ENCODE measurements at regions not wholly inside any gene's neighbourhood (a gene's known extent, or its start where the extent isn't known, plus 50 kb on each side); places are given as distances from the start of the nearest gene placed in this dataset.

- TF ChIP-seq, protein P1, sequence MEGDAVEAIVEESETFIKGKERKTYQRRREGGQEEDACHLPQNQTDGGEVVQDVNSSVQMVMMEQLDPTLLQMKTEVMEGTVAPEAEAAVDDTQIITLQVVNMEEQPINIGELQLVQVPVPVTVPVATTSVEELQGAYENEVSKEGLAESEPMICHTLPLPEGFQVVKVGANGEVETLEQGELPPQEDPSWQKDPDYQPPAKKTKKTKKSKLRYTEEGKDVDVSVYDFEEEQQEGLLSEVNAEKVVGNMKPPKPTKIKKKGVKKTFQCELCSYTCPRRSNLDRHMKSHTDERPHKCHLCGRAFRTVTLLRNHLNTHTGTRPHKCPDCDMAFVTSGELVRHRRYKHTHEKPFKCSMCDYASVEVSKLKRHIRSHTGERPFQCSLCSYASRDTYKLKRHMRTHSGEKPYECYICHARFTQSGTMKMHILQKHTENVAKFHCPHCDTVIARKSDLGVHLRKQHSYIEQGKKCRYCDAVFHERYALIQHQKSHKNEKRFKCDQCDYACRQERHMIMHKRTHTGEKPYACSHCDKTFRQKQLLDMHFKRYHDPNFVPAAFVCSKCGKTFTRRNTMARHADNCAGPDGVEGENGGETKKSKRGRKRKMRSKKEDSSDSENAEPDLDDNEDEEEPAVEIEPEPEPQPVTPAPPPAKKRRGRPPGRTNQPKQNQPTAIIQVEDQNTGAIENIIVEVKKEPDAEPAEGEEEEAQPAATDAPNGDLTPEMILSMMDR (IDR thresholded peaks at IDR 0.05) = no peak
- no peak for DNase-seq (ENCODE audit: low spot score)
Measured at GRCh38 chr16:60346256-60346655, 1612.1 kb upstream of the GOT2 start.

DNA sequence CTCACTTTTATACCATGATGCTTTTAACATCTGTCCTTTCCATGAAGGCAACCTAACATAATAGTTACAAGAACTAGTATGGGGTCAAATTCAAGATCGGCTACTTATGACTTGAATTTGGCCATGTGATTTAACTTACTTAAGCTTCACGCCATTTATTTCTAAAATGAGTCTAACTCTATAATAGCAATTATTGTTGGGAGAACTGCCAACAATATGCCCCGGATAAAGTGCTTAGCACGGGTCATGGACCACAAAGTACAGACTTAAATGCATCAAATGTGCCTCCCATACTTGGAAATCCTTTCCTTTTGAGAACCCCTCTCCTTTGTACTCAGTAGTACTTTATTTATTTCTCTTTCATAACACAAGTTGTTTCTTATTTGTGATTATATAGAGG is 1603.6 kb upstream of the GOT2 start:
- no peaks in the 10 kb centered on the region for H3K9me3 ChIP-seq
- no peak overlapping the region for H3K4me3 ChIP-seq
- H3K36me3 ChIP-seq = no peaks in the 10 kb centered on the region
- no peaks in the 10 kb centered on the region for H3K27me3 ChIP-seq
- no peak for DNase-seq (ENCODE audit: low spot score)
- TF ChIP-seq, protein P1 (IDR thresholded peaks at IDR 0.05) = no peak
- no peak overlapping the region for H3K27ac ChIP-seq
- no peaks in the 10 kb centered on the region for H3K4me1 ChIP-seq

More at GRCh38 chr16:60346256-60346655, 1612.1 kb upstream of the GOT2 start:
- no peaks in the 10 kb centered on the region for H3K27me3 ChIP-seq
- H3K27ac ChIP-seq = no peak overlapping the region
- H3K9me3 ChIP-seq = no peaks in the 10 kb centered on the region
- no peaks in the 10 kb centered on the region for H3K4me1 ChIP-seq
- H3K4me3 ChIP-seq = no peak overlapping the region
- H3K36me3 ChIP-seq = no peaks in the 10 kb centered on the region

GRCh38 chr16:60331168-60331567 is 1597.1 kb upstream of the GOT2 start:
- Histone ChIP-seq H3K27ac (no peak overlapping the region), H3K4me1 (no peaks in the 10 kb centered on the region), H3K4me3 (no peak overlapping the region), H3K27me3 (no peaks in the 10 kb centered on the region), H3K36me3 (no peaks in the 10 kb centered on the region), H3K9me3 (no peaks in the 10 kb centered on the region)
- DNase-seq (ENCODE audit: low spot score) = no peak
- TF ChIP-seq, protein P1 (IDR thresholded peaks at IDR 0.05) = no peak

DNA sequence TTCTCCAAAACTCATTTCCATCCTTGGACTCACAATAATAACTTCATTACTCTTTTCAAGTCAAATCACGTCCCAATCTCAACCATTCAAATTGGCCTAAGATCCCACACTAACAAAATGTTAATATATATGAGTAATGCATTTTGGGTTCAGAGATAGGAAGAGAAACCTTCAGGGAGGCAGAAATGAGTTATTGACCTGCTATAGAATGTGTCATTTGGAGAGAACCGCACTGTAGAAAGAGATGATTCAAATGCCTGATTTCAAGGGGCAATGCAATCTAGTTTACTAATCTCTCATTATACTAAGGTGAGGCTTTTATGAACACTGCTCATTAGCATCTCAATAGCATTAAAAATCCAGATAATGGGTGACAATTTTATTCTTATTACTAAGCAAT is 1595.0 kb upstream of the GOT2 start:
- H3K9me3 ChIP-seq = no peaks in the 10 kb centered on the region

DNA sequence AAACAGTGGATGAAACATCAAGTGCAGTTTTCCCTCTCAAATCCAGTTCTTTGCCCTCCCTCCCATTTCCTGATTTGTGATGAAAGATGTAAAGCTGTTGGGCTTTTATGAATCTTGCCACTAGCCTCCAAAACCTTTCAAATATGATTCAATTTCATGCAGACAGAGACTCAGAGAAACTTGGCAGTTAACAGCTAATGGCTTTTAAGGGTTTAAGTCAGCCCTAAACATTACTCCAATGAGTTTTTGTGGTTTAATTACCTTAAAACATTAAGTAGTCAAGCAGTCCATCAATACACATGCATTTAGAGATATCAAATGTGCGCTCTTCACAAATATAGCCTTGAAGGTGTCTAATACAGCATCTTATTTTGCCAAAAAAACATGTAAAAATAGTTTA is 1594.0 kb upstream of the GOT2 start:
- TF ChIP-seq, protein P1 (IDR thresholded peaks at IDR 0.05) = no peak
- Histone ChIP-seq H3K27ac (no peak overlapping the region), H3K27me3 (no peaks in the 10 kb centered on the region), H3K9me3 (no peaks in the 10 kb centered on the region), H3K36me3 (no peaks in the 10 kb centered on the region), H3K4me1 (no peaks in the 10 kb centered on the region), H3K4me3 (no peak overlapping the region)
- no peak for DNase-seq (ENCODE audit: low spot score)

More for the DNA sequence above, 1595.0 kb upstream of the GOT2 start:
- no peaks in the 10 kb centered on the region for H3K4me1 ChIP-seq
- no peak for DNase-seq (ENCODE audit: low spot score)
- H3K36me3 ChIP-seq = no peaks in the 10 kb centered on the region
- no peak overlapping the region for H3K27ac ChIP-seq
- TF ChIP-seq, protein P1 (IDR thresholded peaks at IDR 0.05) = no peak
- H3K27me3 ChIP-seq = no peaks in the 10 kb centered on the region
- no peak overlapping the region for H3K4me3 ChIP-seq

GRCh38 chr16:60318486-60318885 is 1584.4 kb upstream of the GOT2 start:
- no peaks in the 10 kb centered on the region for H3K9me3 ChIP-seq
- TF ChIP-seq, protein P1 (IDR thresholded peaks at IDR 0.05) = no peak
- H3K27ac ChIP-seq = no peak overlapping the region
- H3K27me3 ChIP-seq = no peaks in the 10 kb centered on the region
- H3K36me3 ChIP-seq = no peaks in the 10 kb centered on the region
- H3K4me3 ChIP-seq = no peak overlapping the region
- DNase-seq (ENCODE audit: low spot score) = no peak
- no peaks in the 10 kb centered on the region for H3K4me1 ChIP-seq
